ENCODE measurements at regions not wholly inside any gene's neighbourhood (a gene's known extent, or its start where the extent isn't known, plus 50 kb on each side); places are given as distances from the start of the nearest gene placed in this dataset.

DNA sequence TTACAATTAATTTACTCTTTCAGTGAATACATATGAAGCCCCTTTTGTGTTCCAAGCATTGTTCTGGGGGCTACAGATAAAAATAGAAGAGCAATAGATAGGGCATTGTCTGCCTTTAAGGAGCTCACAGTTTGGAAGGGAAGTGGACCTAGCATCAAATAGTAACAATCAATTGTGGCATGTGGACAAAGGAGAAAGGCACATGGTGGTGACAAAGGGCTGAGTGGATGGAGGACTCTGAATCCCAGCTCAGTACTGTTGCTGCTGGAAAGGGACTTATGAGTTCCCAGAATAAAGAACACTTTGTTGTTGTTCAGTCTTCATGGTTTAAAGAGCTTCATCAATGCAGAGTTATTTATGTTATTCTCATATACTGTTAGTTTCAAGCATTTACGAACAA lies 217.7 kb downstream of the HRH4 start:
- peaks cover 37 to 43% of the 10 kb centered on the region in 2 donors for H3K27me3 Mint-ChIP-seq
- ATAC-seq (replicated peaks): no peak
- no peak overlapping the region for H3K4me3 Mint-ChIP-seq

DNA sequence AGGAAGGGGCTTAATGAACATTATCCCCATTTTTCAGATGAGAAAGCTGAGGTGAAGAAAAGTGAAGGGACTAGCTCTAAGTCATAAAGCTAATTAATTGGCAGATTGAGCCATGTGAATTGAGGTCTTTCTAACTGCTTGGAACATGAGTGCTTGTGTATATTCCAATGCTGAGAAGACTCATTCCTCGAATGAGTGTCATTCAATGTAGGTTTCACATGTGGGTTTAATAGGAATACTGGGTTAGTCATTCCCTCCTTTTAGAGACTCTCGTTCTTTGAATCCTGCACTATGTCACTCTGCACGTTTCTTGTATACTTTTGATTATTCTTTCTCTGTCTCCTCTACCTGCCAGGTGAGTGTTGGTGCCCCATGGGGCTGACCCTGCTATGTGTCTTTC lies 218.2 kb downstream of the HRH4 start:
- Mint-ChIP-seq H3K27ac (no peak overlapping the region), H3K4me3 (no peak overlapping the region), H3K36me3 (ENCODE audit: insufficient read depth) (no peaks in the 10 kb centered on the region), H3K27me3 (peaks cover 32 to 37% of the 10 kb centered on the region in 2 donors), H3K9me3 (no peaks in the 10 kb centered on the region), H3K4me1 (ENCODE audit: low read depth in 2 of 2) (no peaks in the 10 kb centered on the region)
- DNase-seq (no peak), ATAC-seq (replicated peaks) (no peak)

More for the DNA sequence above, 217.7 kb downstream of the HRH4 start:
- DNase-seq: no peak
- Mint-ChIP-seq H3K27ac (no peak overlapping the region), H3K9me3 (no peaks in the 10 kb centered on the region), H3K4me1 (ENCODE audit: low read depth in 2 of 2) (no peaks in the 10 kb centered on the region), H3K36me3 (ENCODE audit: insufficient read depth) (no peaks in the 10 kb centered on the region)

DNA sequence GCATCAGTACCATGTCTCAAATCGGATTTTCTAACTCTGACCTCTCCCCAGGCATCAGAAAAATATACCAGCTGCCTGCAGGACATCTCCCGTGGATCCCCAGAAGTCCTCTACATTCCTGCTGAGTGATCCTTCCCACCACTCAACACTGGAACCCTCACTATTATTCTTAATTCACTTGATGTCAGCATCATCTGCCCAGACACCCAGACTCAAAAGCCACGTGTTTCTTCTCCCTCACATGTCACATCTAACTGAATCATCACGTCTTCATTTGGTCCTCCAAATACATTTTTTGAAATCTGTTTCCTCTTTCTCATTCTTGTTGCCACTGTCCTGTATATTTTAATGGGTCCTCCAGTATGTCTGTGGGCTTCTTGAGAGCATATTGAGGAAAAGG lies 218.6 kb downstream of the HRH4 start:
- DNase-seq: no peak
- no peak overlapping the region for H3K27ac Mint-ChIP-seq
- peaks cover 28 to 33% of the 10 kb centered on the region in 2 donors for H3K27me3 Mint-ChIP-seq
- no peaks in the 10 kb centered on the region for H3K36me3 Mint-ChIP-seq (ENCODE audit: insufficient read depth)
- no peaks in the 10 kb centered on the region for H3K9me3 Mint-ChIP-seq
- no peak overlapping the region for H3K4me3 Mint-ChIP-seq
- no peaks in the 10 kb centered on the region for H3K4me1 Mint-ChIP-seq (ENCODE audit: low read depth in 2 of 2)
- ATAC-seq (replicated peaks): no peak

DNA sequence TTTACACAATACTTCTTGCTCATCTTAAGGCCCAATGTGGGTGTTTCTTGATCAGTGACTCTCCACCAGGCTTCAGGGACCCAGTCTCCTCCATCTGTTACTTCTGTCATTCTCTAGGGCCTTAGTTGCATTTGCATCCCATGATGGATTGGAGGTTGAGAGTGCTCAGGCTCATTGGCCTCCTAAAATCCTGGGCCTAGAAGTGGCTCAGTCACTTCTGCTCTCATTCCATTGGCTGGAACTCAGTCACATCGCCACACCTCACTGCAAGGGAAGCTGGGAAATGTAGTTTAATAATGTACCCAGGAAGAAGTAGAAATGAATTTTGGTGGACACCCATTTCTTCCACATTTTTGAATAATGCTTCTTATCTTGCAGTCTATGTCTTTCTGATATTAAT lies 223.5 kb downstream of the HRH4 start:
- no peaks in the 10 kb centered on the region for H3K36me3 Mint-ChIP-seq (ENCODE audit: insufficient read depth)
- H3K9me3 Mint-ChIP-seq: no peaks in the 10 kb centered on the region
- no peaks in the 10 kb centered on the region for H3K4me1 Mint-ChIP-seq (ENCODE audit: low read depth in 2 of 2)
- no peak overlapping the region for H3K4me3 Mint-ChIP-seq
- DNase-seq (no peak), ATAC-seq (replicated peaks) (no peak)
- H3K27me3 Mint-ChIP-seq: peaks cover 19 to 20% of the 10 kb centered on the region in 2 donors
- H3K27ac Mint-ChIP-seq: no peak overlapping the region

DNA sequence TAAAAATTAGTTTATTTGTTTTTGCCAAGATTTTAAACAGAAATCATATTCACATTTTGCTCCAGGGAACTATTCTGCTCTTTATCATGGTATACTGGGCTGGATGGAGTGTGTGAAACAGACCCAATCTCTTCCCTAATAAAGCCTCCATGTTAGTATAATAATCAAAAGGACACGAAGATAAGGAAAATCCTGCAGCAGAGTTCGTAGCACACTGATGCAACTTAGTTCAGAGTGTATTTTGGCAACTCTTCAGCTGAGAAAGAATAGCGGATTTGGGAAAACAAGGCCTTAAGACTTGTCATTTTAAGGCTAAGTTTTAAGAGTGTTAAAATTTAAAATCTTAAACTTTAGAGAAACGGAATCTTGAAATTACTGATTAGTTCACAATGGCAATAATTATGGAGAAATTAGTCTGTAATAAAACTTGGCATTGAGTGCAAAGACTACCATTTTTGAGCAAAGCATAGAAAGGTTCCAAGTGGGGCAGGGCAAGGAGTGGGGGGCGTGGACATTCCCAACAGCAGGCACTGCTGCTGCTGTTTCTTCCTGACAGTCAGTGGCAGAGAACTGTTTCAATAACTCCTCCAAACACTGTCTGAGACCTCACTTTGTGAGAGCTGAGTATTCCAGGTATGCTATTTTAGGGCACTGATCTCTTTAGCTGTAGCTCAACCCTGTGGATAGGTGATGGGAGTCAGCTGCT lies 225.0 kb downstream of the HRH4 start:
- ATAC-seq (replicated peaks) (no peak), DNase-seq (no peak)
- no peaks in the 10 kb centered on the region for H3K9me3 Mint-ChIP-seq
- no peak overlapping the region for H3K27ac Mint-ChIP-seq
- no peaks in the 10 kb centered on the region for H3K36me3 Mint-ChIP-seq (ENCODE audit: insufficient read depth)
- H3K27me3 Mint-ChIP-seq: peaks cover 9 to 22% of the 10 kb centered on the region in 2 donors
- H3K4me3 Mint-ChIP-seq: no peak overlapping the region
- H3K4me1 Mint-ChIP-seq (ENCODE audit: low read depth in 2 of 2): no peaks in the 10 kb centered on the region

DNA sequence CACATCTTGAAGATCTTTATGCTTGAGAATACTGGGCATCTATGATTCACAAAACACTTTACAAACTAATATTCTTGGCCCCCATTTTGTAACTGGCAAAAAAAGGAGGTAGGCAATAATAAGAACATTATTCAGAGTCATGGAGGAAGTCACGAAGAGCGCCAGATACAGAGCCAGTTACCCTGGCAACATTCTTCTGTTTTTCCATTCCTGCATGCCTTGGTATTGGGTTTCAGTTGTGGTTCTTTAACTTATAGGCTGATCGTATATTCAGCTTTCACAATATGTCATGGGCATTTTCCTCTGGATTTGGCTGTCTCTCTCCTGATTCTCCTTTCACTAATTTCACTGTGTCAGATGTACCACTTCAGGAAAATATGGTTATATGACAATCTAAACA lies 234.7 kb downstream of the HRH4 start:
- Mint-ChIP-seq H3K27ac (no peak overlapping the region), H3K27me3 (peaks cover 44 to 45% of the 10 kb centered on the region in 2 donors), H3K4me1 (ENCODE audit: low read depth in 2 of 2) (no peaks in the 10 kb centered on the region), H3K4me3 (no peak overlapping the region), H3K9me3 (peaks cover 0 to 2% of the 10 kb centered on the region in 2 donors), H3K36me3 (ENCODE audit: insufficient read depth) (no peaks in the 10 kb centered on the region)
- no peak for DNase-seq
- ATAC-seq (replicated peaks): no peak

DNA sequence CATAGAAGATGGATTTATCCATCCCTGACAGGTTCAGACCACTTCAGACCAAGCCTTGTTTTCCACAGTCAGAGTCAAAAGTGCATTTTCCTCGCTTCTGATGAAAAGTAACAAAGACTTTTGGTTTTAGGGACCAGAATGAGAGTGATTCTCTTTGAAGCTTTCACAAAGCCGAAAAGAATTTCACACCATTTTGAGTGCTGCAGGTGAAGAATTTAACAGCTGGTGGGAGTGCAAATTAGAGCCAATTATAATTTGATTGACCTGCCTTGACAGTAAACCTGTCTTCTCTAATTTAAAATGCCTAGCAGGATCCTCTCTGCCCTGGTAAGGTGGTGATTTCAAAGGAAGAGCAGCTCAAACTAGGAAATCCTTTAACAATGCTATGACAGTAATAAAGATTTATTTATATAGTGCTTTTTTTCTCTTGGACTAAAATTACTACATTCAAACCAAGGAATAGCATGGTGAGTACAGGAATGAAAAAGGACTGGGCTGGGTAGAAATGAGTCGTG lies 241.6 kb downstream of the HRH4 start:
- H3K27ac Mint-ChIP-seq: no peak overlapping the region
- H3K4me1 Mint-ChIP-seq (ENCODE audit: low read depth in 2 of 2): no peaks in the 10 kb centered on the region
- H3K9me3 Mint-ChIP-seq: peaks cover 4 to 6% of the 10 kb centered on the region in 2 donors
- ATAC-seq (replicated peaks) (no peak), DNase-seq (no peak)
- H3K4me3 Mint-ChIP-seq: no peak overlapping the region
- peaks cover 62 to 71% of the 10 kb centered on the region in 2 donors for H3K27me3 Mint-ChIP-seq
- H3K36me3 Mint-ChIP-seq (ENCODE audit: insufficient read depth): no peaks in the 10 kb centered on the region

DNA sequence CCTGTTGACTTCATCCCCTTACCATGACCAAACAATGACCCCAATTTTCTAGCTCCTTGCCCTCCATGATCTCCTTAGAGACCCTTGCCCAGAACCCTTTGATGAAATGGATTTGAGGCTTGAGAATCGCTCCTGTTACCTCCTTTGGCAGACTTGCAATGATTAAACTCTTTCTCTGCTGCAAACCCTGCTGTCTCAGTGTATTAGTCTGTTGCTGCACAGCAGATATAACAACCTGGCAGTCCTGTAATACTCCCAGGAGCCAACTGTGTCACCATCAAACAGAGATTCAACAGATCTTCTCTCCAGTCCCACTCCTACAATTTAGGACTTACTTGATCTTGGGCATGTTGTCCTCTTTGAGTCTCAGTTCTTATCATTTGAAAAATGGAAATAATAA lies 242.9 kb downstream of the HRH4 start:
- H3K4me3 Mint-ChIP-seq: no peak overlapping the region
- no peak overlapping the region for H3K27ac Mint-ChIP-seq

DNA sequence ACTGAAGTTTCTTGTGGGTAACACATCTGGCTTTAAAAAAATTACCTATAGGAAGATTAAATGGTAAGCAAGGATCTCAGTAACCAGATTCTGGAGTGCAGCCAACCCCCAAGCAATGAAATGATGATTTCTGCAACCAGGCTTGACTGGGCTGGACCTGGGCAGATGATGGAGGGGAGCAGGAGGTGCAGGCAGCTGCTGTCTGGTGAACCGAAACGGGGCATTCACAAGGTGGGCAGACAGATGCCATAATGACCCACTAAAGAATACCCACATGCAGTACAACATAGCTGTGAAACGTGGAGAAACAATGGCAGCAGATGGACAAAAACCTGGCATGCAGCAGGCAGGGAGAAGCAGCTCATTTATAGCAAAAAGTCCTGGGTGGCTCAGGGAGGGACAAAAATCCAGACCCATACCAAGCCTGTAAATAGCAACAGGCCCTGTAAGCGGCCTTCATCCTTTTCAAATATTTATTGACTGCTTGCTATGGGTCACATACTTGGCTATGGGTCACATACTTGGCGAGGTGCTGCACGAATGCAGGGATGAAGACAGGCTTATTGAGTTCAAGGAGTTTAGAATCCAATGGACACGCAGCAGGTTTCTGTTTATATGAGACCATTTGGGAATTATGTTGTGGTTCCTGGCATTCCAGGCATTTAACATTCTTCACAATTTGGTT lies 244.7 kb downstream of the HRH4 start:
- peaks cover 4 to 6% of the 10 kb centered on the region in 2 donors for H3K9me3 Mint-ChIP-seq
- no peaks in the 10 kb centered on the region for H3K4me1 Mint-ChIP-seq (ENCODE audit: low read depth in 2 of 2)
- H3K27ac Mint-ChIP-seq: no peak overlapping the region
- ATAC-seq (replicated peaks) (no peak), DNase-seq (no peak)
- no peak overlapping the region for H3K4me3 Mint-ChIP-seq
- peaks cover 32 to 41% of the 10 kb centered on the region in 2 donors for H3K27me3 Mint-ChIP-seq
- H3K36me3 Mint-ChIP-seq (ENCODE audit: insufficient read depth): no peaks in the 10 kb centered on the region

More for the DNA sequence above, 242.9 kb downstream of the HRH4 start:
- Mint-ChIP-seq H3K9me3 (peaks cover 4 to 6% of the 10 kb centered on the region in 2 donors), H3K36me3 (ENCODE audit: insufficient read depth) (no peaks in the 10 kb centered on the region), H3K27me3 (peaks cover 49 to 59% of the 10 kb centered on the region in 2 donors), H3K4me1 (ENCODE audit: low read depth in 2 of 2) (no peaks in the 10 kb centered on the region)
- ATAC-seq (replicated peaks) (no peak), DNase-seq (no peak)

DNA sequence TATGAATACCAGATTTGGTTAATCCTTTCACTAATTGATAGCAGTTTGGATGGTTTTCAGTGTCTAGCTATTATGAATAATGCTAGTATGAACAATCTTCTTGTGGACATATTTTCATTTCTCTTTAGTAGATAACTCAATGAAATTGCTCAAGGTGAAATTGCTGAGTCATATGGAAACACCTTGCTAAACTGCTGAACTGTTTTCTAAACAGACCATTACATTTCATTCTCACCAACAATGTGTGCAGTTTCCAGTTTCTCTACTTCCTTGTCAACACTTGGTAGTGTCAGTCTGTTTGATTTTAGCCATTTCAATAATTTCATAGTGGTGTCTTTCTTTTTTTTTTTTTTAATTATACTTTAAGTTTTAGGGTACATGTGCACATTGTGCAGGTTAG lies 250.0 kb downstream of the HRH4 start:
- no peaks in the 10 kb centered on the region for H3K4me1 Mint-ChIP-seq (ENCODE audit: low read depth in 2 of 2)
- peaks cover 7 to 8% of the 10 kb centered on the region in 2 donors for H3K27me3 Mint-ChIP-seq
- H3K36me3 Mint-ChIP-seq (ENCODE audit: insufficient read depth): no peaks in the 10 kb centered on the region
- no peak overlapping the region for H3K27ac Mint-ChIP-seq
- DNase-seq (no peak), ATAC-seq (replicated peaks) (no peak)
- no peak overlapping the region for H3K4me3 Mint-ChIP-seq
- no peaks in the 10 kb centered on the region for H3K9me3 Mint-ChIP-seq

DNA sequence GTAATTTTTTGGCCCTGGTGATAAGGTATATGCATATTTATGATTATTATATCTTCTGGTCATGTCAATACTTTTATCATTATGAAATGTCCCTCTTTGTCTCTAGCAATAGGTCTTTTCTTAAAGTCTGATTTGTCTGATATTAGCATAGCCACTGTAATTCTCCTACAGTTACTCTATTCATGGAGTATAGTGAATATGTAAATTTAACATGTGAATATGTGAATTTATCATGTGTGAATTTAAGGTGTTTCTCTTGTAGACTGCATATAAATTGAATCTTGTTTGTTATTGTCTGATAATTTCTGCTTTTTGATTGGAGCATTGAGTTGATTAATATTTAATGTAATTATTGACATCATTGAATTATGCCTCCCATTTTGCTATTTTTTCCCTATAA lies 259.4 kb downstream of the HRH4 start:
- Mint-ChIP-seq H3K9me3 (no peaks in the 10 kb centered on the region), H3K36me3 (ENCODE audit: insufficient read depth) (no peaks in the 10 kb centered on the region), H3K4me3 (no peak overlapping the region), H3K27ac (no peak overlapping the region), H3K4me1 (ENCODE audit: low read depth in 2 of 2) (no peaks in the 10 kb centered on the region), H3K27me3 (peaks cover 28 to 41% of the 10 kb centered on the region in 2 donors)
- no peak for DNase-seq
- ATAC-seq (replicated peaks): no peak

DNA sequence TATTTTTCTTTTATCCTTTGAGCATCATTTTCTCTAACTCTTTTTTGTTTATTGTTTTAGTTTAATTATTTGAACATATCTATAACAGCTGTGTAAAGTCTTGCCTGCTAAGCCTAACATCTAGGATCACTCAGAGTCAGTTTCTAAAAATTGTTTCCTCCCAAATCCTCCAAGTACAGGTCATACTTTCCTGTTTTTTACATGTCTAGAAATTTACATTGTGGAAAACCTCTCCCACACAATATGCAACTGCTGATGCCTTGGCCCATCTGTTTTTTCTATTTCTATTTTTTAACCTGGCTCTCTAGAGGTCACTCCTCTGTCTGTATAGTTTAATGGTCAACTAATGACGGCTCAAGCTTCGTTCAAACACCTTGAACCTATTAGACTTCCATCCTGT lies 261.0 kb downstream of the HRH4 start:
- Mint-ChIP-seq H3K36me3 (ENCODE audit: insufficient read depth) (no peaks in the 10 kb centered on the region), H3K9me3 (no peaks in the 10 kb centered on the region), H3K4me3 (no peak overlapping the region), H3K27me3 (peaks cover 28 to 41% of the 10 kb centered on the region in 2 donors), H3K27ac (no peak overlapping the region), H3K4me1 (ENCODE audit: low read depth in 2 of 2) (no peaks in the 10 kb centered on the region)
- DNase-seq (no peak), ATAC-seq (replicated peaks) (no peak)

DNA sequence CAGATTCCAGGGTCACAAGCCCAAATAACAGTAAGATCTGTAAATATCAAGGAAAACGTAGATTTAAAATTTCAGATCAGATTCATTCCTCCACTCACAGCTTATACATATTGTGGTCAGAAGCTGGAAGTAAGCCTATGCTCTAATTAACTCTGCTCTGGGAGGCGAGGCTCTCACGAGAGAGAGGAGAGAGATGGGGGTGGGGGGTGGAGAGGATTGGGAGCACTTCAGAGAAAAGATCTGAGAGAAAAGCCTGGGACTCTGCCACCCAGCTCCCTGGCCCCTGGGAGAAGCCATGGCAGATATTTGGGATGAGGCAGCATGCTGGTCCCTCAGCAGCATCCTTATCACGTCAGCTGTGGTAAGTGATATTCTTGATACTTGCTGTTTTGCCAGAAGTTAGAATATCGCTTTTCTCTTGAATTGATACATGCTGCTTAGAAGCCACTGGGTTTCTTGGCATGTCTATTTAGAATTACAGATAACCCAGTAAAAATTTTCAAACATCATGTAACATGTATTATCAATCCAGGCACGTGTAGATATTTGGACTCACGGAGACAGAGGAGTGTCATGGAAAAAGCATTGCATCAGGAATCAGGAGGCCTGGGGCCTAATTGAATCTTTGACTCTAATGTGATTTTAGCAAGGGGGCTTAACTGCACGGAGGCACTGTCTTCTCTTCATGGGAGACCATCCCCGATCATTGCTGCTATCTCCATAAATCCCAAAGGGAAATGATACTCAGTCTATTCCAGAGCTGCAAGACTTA lies 265.4 kb downstream of the HRH4 start:
- H3K27ac Mint-ChIP-seq: no peak overlapping the region
- H3K36me3 Mint-ChIP-seq (ENCODE audit: insufficient read depth): no peaks in the 10 kb centered on the region
- DNase-seq (no peak), ATAC-seq (replicated peaks) (no peak)
- peaks cover 39 to 42% of the 10 kb centered on the region in 2 donors for H3K27me3 Mint-ChIP-seq
- H3K9me3 Mint-ChIP-seq: no peaks in the 10 kb centered on the region
- H3K4me1 Mint-ChIP-seq (ENCODE audit: low read depth in 2 of 2): peaks cover 0 to 4% of the 10 kb centered on the region in 2 donors
- H3K4me3 Mint-ChIP-seq: no peak overlapping the region
